WTC11 (cell line): ENCODE measurements at regions not wholly inside any gene's neighbourhood (a gene's known extent, or its start where the extent isn't known, plus 50 kb on each side); places are given as distances from the start of the nearest gene placed in this dataset.

Experiments
- ATAC-seq: fragments of 200-7000 bp; cut with Tn5 transposase; 2 replicates; pipeline ENCODE4 v1.10.0; 2021; ENCODE audit warnings: mild to moderate bottlenecking, moderate library complexity
- CTCF ChIA-PET: fragments of 300-600 bp; sonication (Branson Sonifier 250); formaldehyde crosslinking; loops from one replicate; lab custom pipeline; 2021; ENCODE audit warnings: antibody characterized with exemption; lab: Charles Lee
- POLR2A ChIA-PET: fragments of 350-600 bp; sonication (Branson Sonifier 250); formaldehyde crosslinking; loops from one replicate; lab custom pipeline; 2021; ENCODE audit warnings: antibody characterized with exemption; lab: Charles Lee
- DNase-seq: peaks from one replicate; pipeline ENCODE4 v3.0.0; 2021; ENCODE audit warnings: low spot score
- H3K27ac Mint-ChIP-seq: 2 replicates; pipeline ENCODE4 v1.8.0; 2021; ENCODE audit warnings: mixed read lengths
- H3K27me3 Mint-ChIP-seq: 2 replicates; pipeline ENCODE4 v1.8.0; 2021; ENCODE audit warnings: low read depth, mild to moderate bottlenecking, moderate library complexity, mixed read lengths
- H3K36me3 Mint-ChIP-seq: 2 replicates; pipeline ENCODE4 v1.8.0; 2021; ENCODE audit warnings: mixed read lengths
- H3K4me1 Mint-ChIP-seq: 2 replicates; pipeline ENCODE4 v1.8.0; 2022; ENCODE audit warnings: mixed read lengths
- H3K4me3 Mint-ChIP-seq: 2 replicates; pipeline ENCODE4 v1.8.0; 2021; ENCODE audit warnings: mild to moderate bottlenecking, moderate library complexity, mixed read lengths
- H3K9me3 Mint-ChIP-seq: 2 replicates; pipeline ENCODE4 v1.8.0; 2021; ENCODE audit warnings: mixed read lengths
- AR ChIP-seq: fragments of 250-450 bp; sonication (Bioruptor Pico); IDR thresholded peaks from 2 replicates; pipeline ENCODE4 v1.9.0; 2021; ENCODE audit warnings: mild to moderate bottlenecking
- ATF2 ChIP-seq: sonication (generic); formaldehyde crosslinking; IDR thresholded peaks from 2 replicates; pipeline ENCODE4 v1.8.1; 2022; ENCODE audit warnings: low read depth, missing genetic modification reagents, borderline replicate concordance
- EMX1 ChIP-seq: fragments of 250-450 bp; sonication (Bioruptor Pico); IDR thresholded peaks from 2 replicates; pipeline ENCODE4 v1.8.0; 2021; ENCODE audit warnings: mild to moderate bottlenecking
- ETV6 ChIP-seq: sonication (generic); formaldehyde crosslinking; IDR thresholded peaks from 2 replicates; pipeline ENCODE4 v1.8.1; 2022; ENCODE audit warnings: mild to moderate bottlenecking, missing genetic modification reagents
- IRF2 ChIP-seq: sonication (generic); formaldehyde crosslinking; IDR thresholded peaks from 2 replicates; pipeline ENCODE4 v1.8.0; 2022; ENCODE audit warnings: low read depth, missing genetic modification reagents, borderline replicate concordance
- KAT7 ChIP-seq: sonication (generic); formaldehyde crosslinking; IDR thresholded peaks from 2 replicates; pipeline ENCODE4 v1.8.1; 2023; ENCODE audit warnings: missing genetic modification reagents, mild to moderate bottlenecking, borderline replicate concordance
- NR3C1 ChIP-seq: sonication (generic); formaldehyde crosslinking; conservative IDR thresholded peaks from 2 replicates; pipeline ENCODE4 v1.8.1; 2023; ENCODE audit warnings: low read depth, mild to moderate bottlenecking, missing genetic modification reagents
- USF2 ChIP-seq: sonication (generic); formaldehyde crosslinking; IDR thresholded peaks from 2 replicates; pipeline ENCODE4 v1.8.1; 2023; ENCODE audit warnings: mild to moderate bottlenecking, missing genetic modification reagents, moderate library complexity
- ZNF219 ChIP-seq: sonication (generic); formaldehyde crosslinking; IDR thresholded peaks from 2 replicates; pipeline ENCODE4 v1.8.0; 2023; ENCODE audit warnings: missing genetic modification reagents, mild to moderate bottlenecking, borderline replicate concordance
- ZNF425 ChIP-seq: fragments of 250-450 bp; sonication (Bioruptor Pico); conservative IDR thresholded peaks from 2 replicates; pipeline ENCODE4 v1.9.0; 2021; ENCODE audit warnings: mild to moderate bottlenecking
- TF ChIP-seq, protein P1 (sequence below): sonication (generic); formaldehyde crosslinking; IDR thresholded peaks from 2 replicates; pipeline ENCODE4 v1.8.0; 2022; ENCODE audit warnings: missing genetic modification reagents
- TF ChIP-seq, protein P2 (sequence below): sonication (generic); formaldehyde crosslinking; IDR thresholded peaks from 2 replicates; pipeline ENCODE4 v1.8.0; 2023; ENCODE audit warnings: missing genetic modification reagents

- TF ChIP-seq KAT7 (CRISPR knock-in tag) = no peak
Observed at GRCh38 chr4:57410331-57411052, 300.3 kb upstream of the IGFBP7 start (continued).

DNA sequence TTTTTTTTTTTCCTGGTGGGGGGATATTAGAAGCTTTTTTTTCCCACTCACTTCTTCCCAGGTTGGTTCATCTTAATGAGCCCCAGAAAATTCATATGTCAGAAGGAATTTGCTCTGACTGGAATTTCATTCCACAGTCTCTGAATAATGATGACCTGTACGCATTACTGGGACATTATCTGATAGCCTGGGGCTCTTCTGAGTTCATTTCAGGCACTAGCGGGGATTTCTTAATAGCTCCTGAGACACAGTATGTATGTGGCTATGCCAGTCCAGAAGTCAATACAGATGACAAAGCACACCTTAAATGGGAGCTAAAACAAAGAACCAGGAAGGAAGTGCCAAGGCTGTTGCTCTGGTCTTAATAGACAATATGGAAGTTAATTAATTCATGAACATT lies 295.2 kb upstream of the IGFBP7 start:
- DNase-seq (no peak), ATAC-seq (no peak)
- H3K27ac Mint-ChIP-seq = no peak overlapping the region
- H3K27me3 Mint-ChIP-seq = no peaks in the 10 kb centered on the region; the same call in 1 of the 2 replicates
- peaks cover 4% of the 10 kb centered on the region; the same call in 1 of the 2 replicates for H3K9me3 Mint-ChIP-seq
- no peaks in the 10 kb centered on the region for H3K36me3 Mint-ChIP-seq
- no peak overlapping the region for H3K4me3 Mint-ChIP-seq
- TF ChIP-seq, protein P1, sequence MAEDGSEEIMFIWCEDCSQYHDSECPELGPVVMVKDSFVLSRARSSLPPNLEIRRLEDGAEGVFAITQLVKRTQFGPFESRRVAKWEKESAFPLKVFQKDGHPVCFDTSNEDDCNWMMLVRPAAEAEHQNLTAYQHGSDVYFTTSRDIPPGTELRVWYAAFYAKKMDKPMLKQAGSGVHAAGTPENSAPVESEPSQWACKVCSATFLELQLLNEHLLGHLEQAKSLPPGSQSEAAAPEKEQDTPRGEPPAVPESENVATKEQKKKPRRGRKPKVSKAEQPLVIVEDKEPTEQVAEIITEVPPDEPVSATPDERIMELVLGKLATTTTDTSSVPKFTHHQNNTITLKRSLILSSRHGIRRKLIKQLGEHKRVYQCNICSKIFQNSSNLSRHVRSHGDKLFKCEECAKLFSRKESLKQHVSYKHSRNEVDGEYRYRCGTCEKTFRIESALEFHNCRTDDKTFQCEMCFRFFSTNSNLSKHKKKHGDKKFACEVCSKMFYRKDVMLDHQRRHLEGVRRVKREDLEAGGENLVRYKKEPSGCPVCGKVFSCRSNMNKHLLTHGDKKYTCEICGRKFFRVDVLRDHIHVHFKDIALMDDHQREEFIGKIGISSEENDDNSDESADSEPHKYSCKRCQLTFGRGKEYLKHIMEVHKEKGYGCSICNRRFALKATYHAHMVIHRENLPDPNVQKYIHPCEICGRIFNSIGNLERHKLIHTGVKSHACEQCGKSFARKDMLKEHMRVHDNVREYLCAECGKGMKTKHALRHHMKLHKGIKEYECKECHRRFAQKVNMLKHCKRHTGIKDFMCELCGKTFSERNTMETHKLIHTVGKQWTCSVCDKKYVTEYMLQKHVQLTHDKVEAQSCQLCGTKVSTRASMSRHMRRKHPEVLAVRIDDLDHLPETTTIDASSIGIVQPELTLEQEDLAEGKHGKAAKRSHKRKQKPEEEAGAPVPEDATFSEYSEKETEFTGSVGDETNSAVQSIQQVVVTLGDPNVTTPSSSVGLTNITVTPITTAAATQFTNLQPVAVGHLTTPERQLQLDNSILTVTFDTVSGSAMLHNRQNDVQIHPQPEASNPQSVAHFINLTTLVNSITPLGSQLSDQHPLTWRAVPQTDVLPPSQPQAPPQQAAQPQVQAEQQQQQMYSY (CRISPR knock-in tag) = no peak
- no peak for TF ChIP-seq AR (CRISPR knock-in tag)
- TF ChIP-seq EMX1 (CRISPR knock-in tag) = no peak
- TF ChIP-seq, protein P2, sequence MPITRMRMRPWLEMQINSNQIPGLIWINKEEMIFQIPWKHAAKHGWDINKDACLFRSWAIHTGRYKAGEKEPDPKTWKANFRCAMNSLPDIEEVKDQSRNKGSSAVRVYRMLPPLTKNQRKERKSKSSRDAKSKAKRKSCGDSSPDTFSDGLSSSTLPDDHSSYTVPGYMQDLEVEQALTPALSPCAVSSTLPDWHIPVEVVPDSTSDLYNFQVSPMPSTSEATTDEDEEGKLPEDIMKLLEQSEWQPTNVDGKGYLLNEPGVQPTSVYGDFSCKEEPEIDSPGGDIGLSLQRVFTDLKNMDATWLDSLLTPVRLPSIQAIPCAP = no peak
- TF ChIP-seq USF2 = no peak
- no peak for TF ChIP-seq ATF2 (CRISPR knock-in tag)
- no peak for TF ChIP-seq ZNF219 (CRISPR knock-in tag)
- TF ChIP-seq IRF2 = no peak
- TF ChIP-seq NR3C1 = no peak
- TF ChIP-seq ETV6 (CRISPR knock-in tag) = no peak
- no peak for TF ChIP-seq ZNF425
- CTCF ChIA-PET = interaction anchor here (0.9 to 2.1 kb wide), 4 partner anchors 21 to 367 kb away, joined by 3 to 8 read pairs (median 4); no protein-coding TSS in a partner anchor
- H3K4me1 Mint-ChIP-seq = peaks cover 16% of the 10 kb centered on the region
- POLR2A ChIA-PET = no interaction called here
